ENCODE measurements at regions not wholly inside any gene's neighbourhood (a gene's known extent, or its start where the extent isn't known, plus 50 kb on each side); places are given as distances from the start of the nearest gene placed in this dataset.

- no peak for TF ChIP-seq CTCF (IDR thresholded peaks at IDR 0.05 in 4 of 5, conservative IDR thresholded peaks at IDR 0.05 in 1 of 5)
- TF ChIP-seq POLR2A (IDR thresholded peaks at IDR 0.05) = no peak
Measured at GRCh38 chr21:35674895-35675470, 385.3 kb downstream of the SETD4 start.
